ENCODE measurements at regions not wholly inside any gene's neighbourhood (a gene's known extent, or its start where the extent isn't known, plus 50 kb on each side); places are given as distances from the start of the nearest gene placed in this dataset.
"Not testable (repeated sequence)": the region's sequence is repeated elsewhere in the genome, so short reads cannot be mapped to it uniquely, and the experiment has no call there.

DNA sequence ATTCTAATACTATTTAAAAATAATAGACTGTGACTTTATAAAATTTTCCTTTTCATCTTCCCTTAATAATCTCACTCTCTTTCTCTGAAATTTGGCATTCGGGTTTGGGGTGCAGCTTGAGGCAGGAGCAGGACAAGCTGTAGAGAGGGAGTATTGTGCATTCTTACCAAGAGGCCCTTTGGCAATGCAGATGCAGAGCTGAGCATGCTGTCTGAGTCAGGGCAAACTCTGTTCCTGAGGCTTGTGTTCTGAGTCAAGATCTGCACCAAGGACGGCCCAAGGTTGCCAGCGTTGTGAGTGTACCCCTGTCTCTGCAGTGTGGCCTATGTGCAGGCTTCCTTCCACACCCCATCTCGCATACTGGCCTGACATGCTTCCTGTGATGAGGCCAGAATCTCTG lies 343.8 kb upstream of the FRG2C start:
- no peak for ATAC-seq
- DNase-seq = no peak

DNA sequence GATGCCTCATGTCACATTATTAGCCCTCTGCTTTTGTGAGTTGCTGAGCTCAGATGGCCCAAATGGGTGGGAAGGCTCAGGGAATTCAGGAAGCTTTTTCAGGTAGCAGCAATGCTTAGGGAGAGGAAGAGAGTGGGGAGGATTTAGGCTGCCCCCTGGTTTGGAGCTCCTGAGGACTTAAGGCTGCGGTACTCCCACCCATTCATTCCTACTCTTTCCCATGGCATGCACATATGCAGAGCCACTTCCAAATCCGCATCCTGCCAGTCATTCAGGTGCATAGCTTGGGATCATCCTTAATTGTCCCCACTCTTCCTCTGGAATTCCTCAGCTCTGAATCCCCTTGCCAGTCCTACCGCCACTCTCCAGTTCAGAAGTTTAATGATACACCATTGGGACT lies 343.1 kb upstream of the FRG2C start:
- no peak for ATAC-seq
- DNase-seq = no peak

DNA sequence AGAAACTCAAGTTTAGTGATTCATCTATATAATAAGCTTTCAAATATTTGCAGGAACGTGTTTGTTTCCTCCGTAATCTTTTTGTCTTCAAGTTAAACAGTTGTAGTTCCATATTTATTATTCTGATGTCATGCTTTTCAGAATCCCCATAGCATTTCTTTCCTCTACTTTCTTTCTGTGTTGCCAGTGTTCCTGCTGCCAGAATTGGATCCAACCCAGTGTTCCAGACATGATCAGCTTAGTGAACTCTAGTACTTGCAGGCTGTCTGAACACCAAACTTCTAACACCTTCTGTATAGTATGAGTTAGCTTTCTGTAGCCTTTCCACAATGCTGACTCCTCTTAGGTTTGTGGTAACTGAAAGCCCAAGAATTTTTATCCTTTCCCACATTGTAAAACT lies 340.2 kb upstream of the FRG2C start:
- DNase-seq, ATAC-seq: not testable (repeated sequence)

DNA sequence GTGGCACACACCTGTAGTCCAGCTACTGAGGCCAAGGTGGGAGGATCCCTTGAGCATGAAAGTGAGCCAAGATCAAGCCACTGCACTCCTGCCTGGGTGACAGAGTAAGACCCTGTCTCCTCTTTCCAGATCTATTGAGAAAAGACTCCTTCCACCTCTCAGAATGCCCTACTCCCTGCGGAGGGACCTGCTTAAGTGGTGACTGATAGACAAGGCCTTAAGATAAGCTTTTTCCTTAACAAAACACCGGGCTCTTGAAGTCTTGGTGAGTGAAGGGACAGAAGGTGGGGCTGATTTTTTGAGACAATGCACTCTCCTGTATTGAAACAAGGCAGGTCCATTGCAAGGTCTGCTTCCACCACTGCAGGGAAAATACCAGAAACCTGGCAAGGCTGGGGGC lies 338.4 kb upstream of the FRG2C start:
- DNase-seq (no peak), ATAC-seq (no peak)

DNA sequence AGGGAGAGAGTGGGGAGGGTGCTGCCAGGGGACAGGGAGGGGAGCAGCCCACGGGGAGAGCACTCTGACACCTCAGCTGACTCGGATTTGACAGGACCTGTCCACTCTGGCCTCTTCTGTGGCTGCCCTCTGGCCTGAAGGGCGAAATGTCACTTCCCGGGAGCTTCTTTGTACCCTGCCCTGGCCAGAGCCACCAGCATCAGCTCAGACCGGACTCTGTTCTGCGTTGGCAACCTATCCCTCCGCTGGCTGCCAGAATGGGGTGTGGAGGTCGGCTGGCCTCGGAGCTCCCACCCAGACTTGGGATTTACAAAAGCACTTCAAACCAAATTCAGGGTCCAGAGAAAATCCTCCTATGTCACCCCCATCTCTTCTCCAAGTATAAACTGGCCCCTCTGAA lies 336.7 kb upstream of the FRG2C start:
- DNase-seq (no peak), ATAC-seq (no peak)

DNA sequence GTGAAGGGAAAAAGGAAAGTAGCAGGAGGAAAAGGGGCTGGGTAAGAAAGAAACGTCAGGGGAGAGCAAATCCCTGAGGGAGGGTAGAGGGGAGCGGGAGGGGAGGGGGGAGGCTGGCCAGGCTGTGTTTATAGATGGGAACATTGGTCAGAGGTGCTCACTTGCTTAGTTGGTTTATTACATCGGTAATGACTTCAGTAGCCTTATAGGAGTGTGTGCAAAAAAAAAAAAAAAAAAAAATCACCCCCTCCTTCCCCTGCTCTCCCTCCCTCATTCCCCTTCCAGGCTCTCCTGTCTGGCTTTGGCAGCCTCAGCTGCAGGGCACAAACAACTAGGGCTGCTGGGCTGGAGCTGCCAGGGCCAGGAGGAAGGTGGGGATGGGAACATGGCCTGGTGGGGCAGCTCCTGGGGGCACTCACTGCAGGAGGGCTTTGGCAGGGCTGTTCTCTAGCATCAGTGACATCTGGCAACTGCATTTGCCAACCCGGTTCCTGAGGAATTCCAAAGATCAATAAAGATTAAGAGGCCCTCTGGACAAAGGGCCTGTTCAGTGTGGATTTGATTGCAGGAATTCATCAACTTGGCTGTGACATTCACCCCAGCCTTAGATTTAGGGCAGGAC lies 334.5 kb upstream of the FRG2C start:
- ATAC-seq = no peak

DNA sequence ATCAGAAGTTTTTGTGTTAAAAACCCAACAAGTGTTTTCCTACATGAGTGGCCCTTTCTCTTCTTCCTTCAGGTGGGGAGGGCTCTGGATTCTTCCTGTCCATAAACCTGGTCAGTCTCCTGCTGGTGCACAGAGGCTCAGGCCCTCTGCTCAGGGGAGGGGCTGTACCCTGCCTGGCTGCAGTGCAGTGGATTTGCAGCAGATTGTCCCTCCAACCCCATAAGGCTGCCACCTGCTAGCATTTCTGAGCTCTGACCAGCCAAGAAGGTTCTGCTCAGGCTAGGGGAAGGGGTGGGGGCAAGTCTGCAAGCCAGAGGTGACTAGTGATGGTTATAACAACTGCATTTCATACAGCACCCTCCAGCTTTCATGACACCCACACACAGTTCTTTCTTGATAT lies 333.7 kb upstream of the FRG2C start:
- DNase-seq, ATAC-seq: not testable (repeated sequence)

More for the DNA sequence above, 334.5 kb upstream of the FRG2C start:
- DNase-seq = no peak

DNA sequence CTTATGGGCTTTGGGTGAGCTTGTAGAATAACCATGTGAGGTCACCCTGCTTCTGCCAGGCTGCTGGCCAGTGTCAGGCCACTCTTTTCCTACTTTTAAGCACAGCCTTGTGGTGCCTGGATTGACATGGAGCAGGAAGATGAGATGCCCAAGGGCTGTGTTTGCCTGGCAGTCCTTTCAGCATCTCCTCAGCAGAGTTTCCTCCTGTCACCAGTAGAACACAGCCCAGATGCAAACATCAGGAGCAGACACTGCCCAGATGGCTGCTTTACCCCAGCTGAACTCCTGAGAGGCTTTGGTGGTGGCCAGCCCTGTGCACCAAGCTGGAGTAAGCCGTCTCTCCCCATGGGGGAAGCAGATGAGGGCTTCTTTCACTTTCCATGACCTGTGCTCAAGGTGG lies 332.0 kb upstream of the FRG2C start:
- not testable (repeated sequence) for DNase-seq, ATAC-seq

DNA sequence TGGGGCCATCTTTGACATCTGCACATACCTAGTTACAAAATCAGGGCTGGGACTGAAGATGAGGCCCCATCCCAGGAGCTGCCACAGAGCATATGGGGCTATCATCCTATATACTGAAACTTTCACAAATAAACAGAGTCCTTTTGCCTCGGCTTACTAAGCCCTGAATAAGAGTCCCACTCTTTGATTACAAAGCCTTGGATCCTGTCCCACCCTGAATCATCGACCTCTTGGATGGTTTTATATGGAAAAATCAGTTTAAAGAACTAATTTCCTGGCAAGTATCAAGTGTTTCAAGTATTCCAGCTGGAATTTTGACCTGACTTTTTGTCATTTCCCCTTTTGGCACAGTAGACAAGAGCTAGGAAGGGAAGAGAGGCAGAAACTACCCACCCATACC lies 331.3 kb upstream of the FRG2C start:
- DNase-seq (no peak), ATAC-seq (no peak)

DNA sequence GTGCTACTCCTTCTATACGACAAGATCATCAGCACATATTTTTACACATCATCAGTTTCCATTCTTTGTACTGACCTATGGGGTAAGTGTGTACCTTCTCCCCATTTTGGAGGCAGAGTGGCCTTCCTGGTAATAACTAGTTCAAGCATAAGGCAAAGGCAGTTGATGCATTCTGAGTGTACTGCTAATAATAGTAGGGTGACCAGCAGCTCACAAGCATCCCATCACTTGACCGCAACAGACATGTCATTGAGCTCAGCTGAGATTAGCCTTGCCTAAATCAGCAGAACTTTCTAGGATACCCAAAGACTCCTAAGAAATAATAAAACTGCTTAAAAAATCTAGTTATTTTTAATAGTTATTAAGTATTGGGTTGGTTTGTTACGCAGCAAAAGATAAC lies 329.8 kb upstream of the FRG2C start:
- ATAC-seq (no peak), DNase-seq (no peak)

DNA sequence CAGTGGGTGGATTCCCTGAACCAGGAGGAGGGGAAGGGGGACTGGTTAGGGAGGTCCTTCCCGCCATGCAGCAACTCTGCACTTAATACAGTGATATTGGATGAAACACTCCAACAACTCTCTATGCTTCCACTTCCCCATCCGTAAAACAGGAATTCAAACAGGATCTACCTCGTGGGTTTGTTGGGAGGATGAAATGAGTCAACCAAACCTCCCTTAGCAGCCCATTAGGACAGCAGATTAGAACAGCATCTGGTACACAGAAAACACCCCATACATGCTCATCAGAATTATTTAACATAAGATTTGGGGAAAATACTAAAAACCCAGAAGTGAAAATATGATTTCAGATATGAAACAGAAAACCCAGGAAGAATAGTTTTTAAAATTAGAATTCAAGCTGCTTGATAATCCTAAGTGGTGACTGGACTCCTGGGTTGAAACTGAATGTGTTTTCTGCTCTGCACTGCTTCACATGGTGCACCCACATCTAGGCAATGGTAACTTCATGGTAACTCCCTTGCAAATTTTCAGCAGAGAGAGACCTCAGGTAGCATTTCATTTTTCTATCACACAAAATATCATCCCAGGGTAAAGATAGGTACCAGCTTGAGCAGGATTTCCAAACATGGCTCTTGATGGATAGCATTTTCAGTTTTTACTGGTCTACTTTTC lies 326.8 kb upstream of the FRG2C start:
- DNase-seq (no peak), ATAC-seq (no peak)

DNA sequence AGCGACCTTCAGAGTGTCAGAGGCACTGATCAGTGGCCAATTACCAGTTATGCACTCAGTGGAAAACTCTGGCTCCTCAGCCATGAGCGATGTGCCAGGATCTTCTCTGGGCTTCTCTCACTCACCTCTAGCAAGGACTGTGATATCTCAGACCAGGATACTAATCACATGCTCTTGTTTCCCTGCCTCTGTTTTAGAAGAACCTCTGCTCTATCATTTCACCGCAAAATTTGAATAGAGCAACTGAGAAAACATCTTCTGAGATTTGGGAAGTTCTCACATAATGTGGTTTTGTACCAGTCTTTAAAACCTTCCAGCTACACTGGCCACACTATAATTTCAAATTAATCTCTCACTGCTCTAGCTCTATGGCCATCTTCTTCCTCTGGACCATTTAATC lies 325.8 kb upstream of the FRG2C start:
- no peak for ATAC-seq
- no peak for DNase-seq

DNA sequence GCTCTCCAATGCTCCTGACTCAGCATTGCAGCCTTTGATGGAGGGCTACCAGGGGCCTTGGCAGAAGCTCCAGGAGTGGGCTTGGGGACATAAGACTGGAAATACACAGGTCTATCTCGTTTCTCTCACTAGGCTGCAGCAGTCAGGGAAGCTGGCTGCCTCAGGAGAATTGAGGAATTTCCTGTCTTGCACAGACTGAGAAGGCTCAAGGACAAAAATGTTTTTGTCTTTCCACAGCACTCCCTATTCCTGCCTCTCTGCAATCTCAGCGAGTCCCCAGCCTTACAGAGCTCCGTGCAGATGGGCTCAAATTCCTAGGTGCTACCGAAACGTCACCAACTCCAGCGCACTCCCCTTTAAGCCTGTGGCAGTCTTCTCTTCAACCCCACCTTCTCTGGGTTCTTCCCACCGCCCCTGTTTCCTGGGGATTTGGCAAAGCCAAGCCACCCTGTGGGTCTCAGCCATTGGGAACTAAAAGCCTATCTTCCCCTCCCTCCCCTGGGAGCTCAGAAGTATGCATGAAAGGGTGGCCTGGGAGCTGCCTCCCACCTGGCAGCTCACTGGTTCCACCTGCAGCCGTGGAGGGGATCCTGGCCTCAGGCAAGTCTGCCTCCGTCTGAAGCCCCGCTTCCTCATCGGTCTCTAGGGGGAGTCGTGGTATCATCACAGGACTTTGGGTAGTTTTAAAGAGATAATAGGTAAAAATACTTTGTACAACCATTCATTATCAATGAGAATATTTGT lies 322.6 kb upstream of the FRG2C start:
- DNase-seq (no peak), ATAC-seq (no peak)

DNA sequence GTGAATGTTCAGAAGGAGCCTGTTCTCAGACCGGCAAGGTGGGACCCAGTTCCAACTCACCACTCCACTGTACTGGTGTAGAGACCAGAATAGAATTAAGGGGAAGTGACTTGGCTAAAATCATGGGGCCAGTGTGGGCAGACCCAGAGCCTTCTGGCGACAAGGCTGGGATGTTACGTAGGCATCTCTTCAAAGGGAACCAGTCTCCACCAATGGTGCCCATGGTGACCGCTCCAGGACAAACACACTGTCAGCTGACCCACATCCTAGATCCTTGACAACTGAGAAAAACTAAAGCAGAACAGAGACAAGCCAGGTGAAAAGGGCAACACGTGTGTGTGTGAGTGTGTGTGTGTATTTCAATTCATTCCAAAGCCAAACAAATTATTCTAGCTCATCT lies 321.7 kb upstream of the FRG2C start:
- ATAC-seq (no peak), DNase-seq (no peak)

DNA sequence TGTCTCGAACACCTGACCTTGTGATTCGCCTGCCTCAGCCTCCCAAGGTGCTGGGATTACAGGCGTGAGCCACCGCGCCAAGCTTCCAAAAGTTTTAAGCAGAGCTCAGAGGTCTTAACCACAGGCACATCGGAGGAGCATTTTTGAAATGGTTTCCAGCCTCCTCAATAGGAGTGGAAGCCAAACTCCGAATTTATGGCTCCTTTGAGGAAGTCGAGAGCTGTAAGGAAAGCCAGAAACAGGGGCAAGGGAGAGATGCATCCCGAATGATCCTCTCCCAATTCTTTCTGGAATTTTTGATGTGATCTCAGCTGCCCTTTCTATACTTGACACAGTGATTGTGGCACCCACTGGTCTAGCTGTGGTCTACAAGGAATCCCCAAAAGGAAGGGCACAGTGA lies 313.6 kb upstream of the FRG2C start:
- not testable (repeated sequence) for ATAC-seq

DNA sequence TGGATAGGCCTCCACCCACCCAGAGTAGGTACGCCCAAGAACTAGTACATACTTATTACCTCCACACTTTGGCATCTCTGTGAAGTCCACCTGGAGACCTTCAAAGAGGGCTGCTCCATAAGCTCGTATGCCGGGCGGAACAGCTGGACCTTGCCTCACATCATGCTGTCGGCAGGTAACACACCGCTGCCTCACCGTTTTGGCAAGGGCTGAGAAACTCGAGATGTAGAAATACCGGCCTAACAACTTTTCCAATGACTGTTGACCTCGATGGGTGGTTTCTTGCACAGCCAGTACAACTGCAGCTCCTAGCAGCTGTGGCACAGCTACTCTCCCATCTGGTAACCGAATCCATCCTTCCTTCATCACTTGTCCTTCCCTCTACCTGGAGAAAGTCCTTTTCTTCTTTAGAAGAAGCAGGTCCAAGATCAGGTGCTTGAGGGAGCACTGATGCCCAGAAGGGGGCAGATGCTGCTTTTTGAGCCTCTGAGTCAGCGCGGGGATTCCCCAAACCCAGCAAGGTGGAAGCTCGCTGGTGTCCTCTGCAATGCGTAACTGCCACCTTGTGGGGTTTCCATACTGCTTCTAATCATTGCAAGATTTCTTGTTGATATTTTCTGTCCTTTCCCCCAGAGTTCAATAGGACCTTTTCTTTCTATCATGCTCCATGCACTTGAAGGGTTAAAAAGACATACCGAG lies 301.9 kb upstream of the FRG2C start:
- not testable (repeated sequence) for ATAC-seq
- peak; percentile 61 for DNase-seq

More for the DNA sequence above, 313.6 kb upstream of the FRG2C start:
- DNase-seq = not testable (repeated sequence)

DNA sequence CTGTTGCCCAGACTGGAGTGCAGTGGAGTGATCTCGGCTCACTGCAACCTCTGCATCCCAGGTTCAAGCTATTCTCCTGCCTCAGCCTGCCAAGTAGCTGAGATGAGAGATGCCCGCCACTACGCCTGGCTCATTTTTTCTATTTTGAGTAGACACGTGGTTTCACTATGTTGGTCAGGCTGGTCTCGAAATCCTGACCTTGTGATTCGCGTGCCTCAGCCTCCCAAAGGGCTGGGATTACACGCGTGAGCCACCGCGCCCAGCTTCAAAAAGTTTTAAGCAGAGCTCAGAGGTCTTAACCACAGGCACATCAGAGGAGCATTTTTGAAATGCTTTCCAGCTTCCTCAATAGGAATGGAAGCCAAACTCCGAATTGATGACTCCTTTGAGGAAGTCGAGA lies 291.2 kb upstream of the FRG2C start:
- DNase-seq, ATAC-seq: not testable (repeated sequence)

DNA sequence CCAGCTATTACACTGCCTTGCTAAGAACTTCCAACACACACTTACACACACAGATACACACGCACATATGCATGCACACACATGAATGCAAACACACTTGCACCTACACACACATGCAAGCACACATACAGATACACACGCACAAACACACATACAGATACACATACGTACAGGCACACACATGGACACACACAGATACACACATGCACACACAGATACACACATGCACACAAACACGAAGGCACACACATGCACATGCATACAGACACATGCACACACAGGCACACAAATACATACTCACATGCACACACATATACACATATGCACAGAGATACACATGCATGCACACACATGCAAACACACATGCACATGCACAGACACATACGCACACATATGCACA lies 284.3 kb upstream of the FRG2C start:
- ATAC-seq, DNase-seq: not testable (repeated sequence)

DNA sequence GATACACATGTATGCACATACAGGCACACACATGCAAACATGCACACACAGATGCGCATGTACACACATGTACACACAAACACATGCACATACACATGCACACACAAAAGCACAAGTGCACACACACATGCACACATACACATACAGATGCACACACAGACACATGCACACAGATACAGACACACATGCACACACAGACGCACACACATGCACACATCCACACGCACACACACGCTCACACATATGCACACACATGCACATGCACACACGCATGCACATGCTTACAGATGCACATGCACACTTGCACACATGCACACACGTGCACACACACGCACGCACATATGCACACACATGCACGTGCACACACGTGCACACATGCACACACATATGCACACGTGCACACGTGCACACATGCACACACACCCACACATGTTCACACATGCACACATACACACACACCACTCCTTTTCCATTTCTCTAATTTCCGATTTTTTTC lies 283.8 kb upstream of the FRG2C start:
- ATAC-seq (no peak), DNase-seq (no peak)

DNA sequence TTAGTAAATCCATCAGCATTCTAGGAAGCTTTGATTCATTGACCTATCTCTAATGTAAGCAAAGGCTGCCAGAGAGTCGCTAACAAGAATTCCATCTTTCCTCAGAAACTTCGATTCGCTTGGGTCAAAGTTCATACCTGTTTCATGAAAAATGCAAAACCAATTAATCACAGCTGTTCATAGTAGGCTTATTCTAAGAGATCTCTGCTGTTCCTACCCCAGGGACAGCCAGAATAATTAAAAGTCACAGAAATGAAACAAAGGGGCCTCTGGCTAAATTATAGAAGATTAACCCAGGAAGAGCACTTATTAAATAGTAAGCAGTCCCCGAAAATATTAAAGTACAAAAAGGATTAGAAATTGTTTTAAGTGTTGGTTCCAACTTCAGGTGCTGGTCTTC lies 280.1 kb upstream of the FRG2C start:
- ATAC-seq, DNase-seq: not testable (repeated sequence)

DNA sequence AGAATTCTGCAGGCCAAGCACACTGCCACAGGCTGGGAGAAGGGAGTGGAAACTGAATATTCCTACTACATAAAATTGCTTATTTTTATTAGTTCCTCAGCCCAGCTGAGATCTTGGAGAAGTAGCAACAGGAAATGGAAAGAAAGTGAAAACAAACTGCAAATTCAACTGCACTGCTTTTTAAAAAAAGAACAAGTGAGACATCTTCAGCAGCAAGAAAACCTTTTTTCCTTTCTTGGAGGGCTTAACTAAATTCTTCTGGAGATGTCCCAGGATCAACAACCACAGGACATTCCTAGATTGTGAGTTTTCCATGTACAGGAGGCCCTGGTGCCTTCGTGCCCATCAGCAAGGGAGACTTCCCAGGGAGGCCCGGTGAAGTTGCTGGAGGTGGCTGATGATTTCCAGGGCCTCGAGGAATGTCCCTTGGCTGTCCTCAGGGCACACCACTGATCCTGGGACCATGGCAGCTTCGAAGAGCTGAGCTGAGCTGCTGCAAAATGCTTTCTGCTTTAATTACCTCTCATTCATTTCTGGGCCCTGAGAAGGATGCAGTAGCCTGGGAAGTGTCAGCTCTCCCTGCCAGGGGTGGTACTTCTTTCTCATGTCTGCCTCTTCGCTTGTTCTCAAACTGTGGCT lies 275.5 kb upstream of the FRG2C start:
- not testable (repeated sequence) for ATAC-seq, DNase-seq

DNA sequence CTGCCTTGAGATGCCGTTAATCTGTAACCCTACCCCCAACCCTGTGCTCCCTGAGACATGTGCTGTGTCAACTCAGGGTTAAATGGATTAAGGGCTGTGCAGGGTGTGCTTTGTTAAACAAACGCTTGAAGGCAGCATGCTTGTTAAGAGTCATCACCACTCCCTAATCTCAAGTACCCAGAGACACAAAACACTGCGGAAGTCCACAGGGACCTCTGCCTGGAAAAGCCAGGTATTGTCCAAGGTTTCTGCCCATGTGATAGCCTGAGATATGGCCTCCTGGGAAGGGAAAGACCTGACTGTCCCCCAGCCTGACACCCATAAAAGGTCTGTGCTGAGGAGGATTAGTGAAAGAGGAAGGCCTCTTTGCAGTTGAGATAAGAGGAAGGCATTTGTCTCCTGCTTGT lies 270.8 kb upstream of the FRG2C start:
- not testable (repeated sequence) for ATAC-seq, DNase-seq

All from stimulated activated naive CD8-positive, alpha-beta T cell treated with anti-CD3 and anti-CD28 coated beads, Interleukin-15, Interleukin-2, amounts not matched to agents 100 U/mL and 50 U/mL, for 24 hours (primary cell).